MCF 10A (cell line): ENCODE measurements at regions not wholly inside any gene's neighbourhood (a gene's known extent, or its start where the extent isn't known, plus 50 kb on each side); places are given as distances from the start of the nearest gene placed in this dataset.
A peak's percentile ranks its signal among the peaks of the same experiment; 100 is the strongest.

Source experiments
- BruUV-seq: library from RNA; stranded (reverse); fragments of 400-500 nt; replicated peaks from 2 replicates; lab custom pipeline; 2021; lab: Mats Ljungman, UMichigan
- CTCF ChIA-PET: fragments of 300-600 bp; sonication (Branson Sonifier 250); formaldehyde crosslinking; extraction: SDS; loops from one replicate; lab custom pipeline; 2021; ENCODE audit warnings: antibody characterized with exemption, inconsistent platforms; lab: Yijun Ruan, JAX
- POLR2A ChIA-PET: fragments of 300-600, 350-650 bp; sonication (Branson Sonifier 250); formaldehyde crosslinking; extraction: SDS; loops from one replicate; lab custom pipeline; 2020; ENCODE audit warnings: antibody characterized with exemption, inconsistent platforms; lab: Yijun Ruan, JAX
- DNase-seq: peaks from one replicate; pipeline ENCODE4 v3.0.0-alpha.2; 2018; ENCODE audit not compliant: unreplicated experiment
- H3K27ac Mint-ChIP-seq: one replicate; pipeline ENCODE4 v1.8.0; 2022; ENCODE audit warnings: mild to moderate bottlenecking, low read depth, mixed read lengths; ENCODE audit not compliant: unreplicated experiment
- H3K27me3 Mint-ChIP-seq: one replicate; pipeline ENCODE4 v1.8.0; 2022; ENCODE audit warnings: mixed read lengths; ENCODE audit not compliant: insufficient read depth, unreplicated experiment
- H3K36me3 Mint-ChIP-seq: one replicate; pipeline ENCODE4 v1.8.0; 2022; ENCODE audit warnings: mild to moderate bottlenecking, moderate library complexity, mixed read lengths; ENCODE audit not compliant: insufficient read depth, unreplicated experiment
- H3K4me1 Mint-ChIP-seq: one replicate; pipeline ENCODE4 v1.8.0; 2022; ENCODE audit warnings: mixed read lengths; ENCODE audit not compliant: insufficient read depth, unreplicated experiment
- H3K4me3 Mint-ChIP-seq: one replicate; pipeline ENCODE4 v1.8.0; 2022; ENCODE audit warnings: mild to moderate bottlenecking, moderate library complexity, mixed read lengths; ENCODE audit not compliant: unreplicated experiment
- H3K9me3 Mint-ChIP-seq: one replicate; pipeline ENCODE4 v1.8.0; 2022; ENCODE audit warnings: mixed read lengths; ENCODE audit not compliant: unreplicated experiment
- CTCF ChIP-seq: fragments of 200-600 bp; IDR thresholded peaks from one replicate; pipeline ENCODE4 v1.8.0; 2022; ENCODE audit warnings: antibody characterized with exemption, mild to moderate bottlenecking; ENCODE audit not compliant: unreplicated experiment
- intact Hi-C: fragments of 100-400 bp; cut with micrococcal nuclease; formaldehyde crosslinking; loops from 2 replicates; pipeline ENCODE4 v1.14.1; 2022

GRCh38 chr1:101295209-101295608 lies 58.4 kb downstream of the S1PR1 start:
- H3K27me3 Mint-ChIP-seq: peaks cover 26% of the 10 kb centered on the region
- intact Hi-C loops: no loop called here

GRCh38 chr1:101298663-101299062 lies 61.8 kb downstream of the S1PR1 start:
- ChIA-PET CTCF (interaction anchor here (0.6 to 7.8 kb wide), 3 partner anchors 10 to 50 kb away, joined by 3 to 56 read pairs (median 29); no protein-coding TSS in a partner anchor), POLR2A (no interaction called here)
- Mint-ChIP-seq H3K27ac (no peak overlapping the region), H3K9me3 (no peaks in the 10 kb centered on the region), H3K4me3 (no peak overlapping the region), H3K4me1 (no peaks in the 10 kb centered on the region), H3K27me3 (peaks cover 48% of the 10 kb centered on the region), H3K36me3 (no peaks in the 10 kb centered on the region)
- BruUV-seq: no TSS peak
- TF ChIP-seq CTCF: no peak
- intact Hi-C loops: no loop called here
- DNase-seq: no peak

More at GRCh38 chr1:101295209-101295608, 58.4 kb downstream of the S1PR1 start:
- peak; percentile 49 for DNase-seq
- H3K36me3 Mint-ChIP-seq: no peaks in the 10 kb centered on the region
- ChIA-PET CTCF (interaction anchor here (0.7 to 2.1 kb wide), 7 partner anchors 9 to 799 kb away, joined by 3 to 15 read pairs (median 4); no protein-coding TSS in a partner anchor), POLR2A (interaction anchor here (0.7 kb wide), 1 partner anchor 941 kb away, joined by 3 read pairs; no protein-coding TSS in a partner anchor)
- H3K4me3 Mint-ChIP-seq: no peak overlapping the region
- BruUV-seq: no TSS peak
- H3K9me3 Mint-ChIP-seq: no peaks in the 10 kb centered on the region
- no peak overlapping the region for H3K27ac Mint-ChIP-seq
- TF ChIP-seq CTCF: no peak
- peaks cover 8% of the 10 kb centered on the region for H3K4me1 Mint-ChIP-seq

GRCh38 chr1:101299141-101299540 lies 62.3 kb downstream of the S1PR1 start:
- no peaks in the 10 kb centered on the region for H3K4me1 Mint-ChIP-seq
- H3K4me3 Mint-ChIP-seq: no peak overlapping the region
- intact Hi-C loops: no loop called here
- no peaks in the 10 kb centered on the region for H3K36me3 Mint-ChIP-seq
- TF ChIP-seq CTCF: no peak
- no peak for DNase-seq
- CTCF ChIA-PET: interaction anchor here (0.8 to 7.8 kb wide), 4 partner anchors 10 to 269 kb away, joined by 3 to 56 read pairs (median 30); no protein-coding TSS in a partner anchor
- BruUV-seq: no TSS peak
- POLR2A ChIA-PET: no interaction called here
- peaks cover 53% of the 10 kb centered on the region for H3K27me3 Mint-ChIP-seq
- H3K9me3 Mint-ChIP-seq: no peaks in the 10 kb centered on the region
- H3K27ac Mint-ChIP-seq: no peak overlapping the region

- Mint-ChIP-seq H3K4me1 (no peaks in the 10 kb centered on the region), H3K27me3 (peaks cover 59% of the 10 kb centered on the region), H3K4me3 (no peak overlapping the region), H3K36me3 (no peaks in the 10 kb centered on the region), H3K9me3 (no peaks in the 10 kb centered on the region), H3K27ac (no peak overlapping the region)
- ChIA-PET POLR2A (interaction anchor here (0.6 to 0.9 kb wide), 2 partner anchors 10 to 414 kb away, joined by 3 read pairs; no protein-coding TSS in a partner anchor), CTCF (interaction anchor here (0.8 to 7.8 kb wide), 6 partner anchors 10 to 269 kb away, joined by 3 to 56 read pairs (median 17); no protein-coding TSS in a partner anchor)
- intact Hi-C loops: no loop called here
- no TSS peak for BruUV-seq
- DNase-seq: no peak
- TF ChIP-seq CTCF: no peak
Observed at GRCh38 chr1:101299710-101300109, 62.9 kb downstream of the S1PR1 start.
